Fibroblast of lung (primary cell): ENCODE measurements at regions not wholly inside any gene's neighbourhood (a gene's known extent, or its start where the extent isn't known, plus 50 kb on each side); places are given as distances from the start of the nearest gene placed in this dataset.

ENCODE experiments used
- DNase-seq, 2 donors: peaks; one replicate each; pipeline versions ENCODE4 v3.0.0 to v3.0.0-alpha.2; 2010; ENCODE audit warnings: low read depth in 2 of 2
- H2AFZ ChIP-seq: 2 replicates; pipeline ENCODE4 v1.5.1; 2012; ENCODE audit warnings: low read length, control low read depth, inconsistent platforms
- H3K27ac ChIP-seq: 2 replicates; pipeline ENCODE4 v1.5.1; 2011; ENCODE audit warnings: low read length, control low read depth; ENCODE audit not compliant: insufficient read depth
- H3K27me3 ChIP-seq: 2 replicates; pipeline ENCODE4 v1.5.1; 2011; ENCODE audit warnings: mild to moderate bottlenecking, low read length; ENCODE audit not compliant: control insufficient read depth, insufficient read depth
- H3K36me3 ChIP-seq: 2 replicates; pipeline ENCODE4 v1.5.1; 2011; ENCODE audit warnings: low read length; ENCODE audit not compliant: control insufficient read depth, insufficient read depth
- H3K4me1 ChIP-seq: 2 replicates; pipeline ENCODE4 v1.5.1; 2011; ENCODE audit warnings: low read length; ENCODE audit not compliant: control insufficient read depth, insufficient read depth; ENCODE audit errors: extremely low read depth
- H3K4me2 ChIP-seq: 2 replicates; pipeline ENCODE4 v1.5.1; 2011; ENCODE audit warnings: low read length, control low read depth; ENCODE audit not compliant: insufficient read depth; ENCODE audit errors: extremely low read depth
- H3K4me3 ChIP-seq, 4 experiments: fragments of 200-600 bp in 1 of 4; sonication (generic) in 1 of 4; replicated peaks in 1 of 4; 2 replicates each; pipeline ENCODE4 v1.5.1; 2011 to 2016; ENCODE audit warnings: low read length in 4 of 4, low read depth in 3 of 4, mild to moderate bottlenecking in 3 of 4, control low read depth in 2 of 4, inconsistent platforms in 1 of 4, mixed read lengths in 1 of 4; ENCODE audit not compliant: insufficient read depth in 1 of 4; ENCODE audit errors: control extremely low read depth in 1 of 4
- H3K79me2 ChIP-seq: 2 replicates; pipeline ENCODE4 v1.5.1; 2012; ENCODE audit warnings: mild to moderate bottlenecking, low read length, inconsistent platforms; ENCODE audit not compliant: control insufficient read depth, insufficient read depth
- H3K9ac ChIP-seq: 2 replicates; pipeline ENCODE4 v1.5.1; 2011; ENCODE audit warnings: mild to moderate bottlenecking, low read length, control low read depth; ENCODE audit not compliant: insufficient read depth
- H3K9me3 ChIP-seq: 2 replicates; pipeline ENCODE4 v1.5.1; 2012; ENCODE audit warnings: low read depth, low read length; ENCODE audit not compliant: control insufficient read depth, insufficient read depth
- H4K20me1 ChIP-seq: 2 replicates; pipeline ENCODE4 v1.5.1; 2011; ENCODE audit warnings: low read length; ENCODE audit not compliant: control insufficient read depth, insufficient read depth; ENCODE audit errors: extremely low read depth
- EZH2 ChIP-seq: IDR thresholded peaks from 2 replicates; pipeline ENCODE4 v1.5.1; 2012; ENCODE audit warnings: low read length, control low read depth, mild to moderate bottlenecking; ENCODE audit errors: missing control alignments
- TF ChIP-seq, protein P1 (sequence below), 2 donors: IDR thresholded peaks in 1 of 2; conservative IDR thresholded peaks in 1 of 2; 1 replicate in 1 of 2; 2 replicates in 1 of 2; pipeline ENCODE4 v1.5.1; 2011 to 2012; ENCODE audit warnings: low read length in 2 of 2, control low read depth in 1 of 2, inconsistent platforms in 1 of 2, low read depth in 1 of 2, mild to moderate bottlenecking in 1 of 2

DNA sequence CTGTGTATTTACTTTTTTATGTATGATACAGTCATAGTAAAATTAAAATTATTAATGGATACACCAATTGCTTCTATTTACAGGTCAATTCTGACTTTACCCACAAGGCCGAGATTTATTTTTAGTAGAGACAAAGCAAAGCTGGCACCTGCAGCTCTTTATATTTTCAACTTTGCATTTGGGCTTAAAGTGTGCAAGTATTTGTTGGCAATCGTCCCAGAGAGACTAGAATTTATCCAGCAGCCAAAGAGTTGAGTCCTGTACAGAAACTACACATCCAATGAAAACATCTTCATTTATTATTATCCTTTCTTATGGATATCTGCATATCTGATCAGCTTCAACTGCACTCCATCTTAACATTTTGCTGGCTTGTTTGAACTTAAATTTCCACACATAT is 485.6 kb downstream of the SOX11 start:
- Histone ChIP-seq H3K36me3 (no peaks in the 10 kb centered on the region), H3K27ac (no peak overlapping the region), H3K9ac (no peak overlapping the region), H3K4me2 (no peak overlapping the region), H3K79me2 (no peaks in the 10 kb centered on the region), H3K9me3 (no peaks in the 10 kb centered on the region), H3K4me1 (peaks cover 8% of the 10 kb centered on the region), H4K20me1 (no peaks in the 10 kb centered on the region), H3K4me3 (no peak overlapping the region), H3K27me3 (no peaks in the 10 kb centered on the region), H2AFZ (no peak overlapping the region)
- no peak for DNase-seq
- TF ChIP-seq, protein P1, sequence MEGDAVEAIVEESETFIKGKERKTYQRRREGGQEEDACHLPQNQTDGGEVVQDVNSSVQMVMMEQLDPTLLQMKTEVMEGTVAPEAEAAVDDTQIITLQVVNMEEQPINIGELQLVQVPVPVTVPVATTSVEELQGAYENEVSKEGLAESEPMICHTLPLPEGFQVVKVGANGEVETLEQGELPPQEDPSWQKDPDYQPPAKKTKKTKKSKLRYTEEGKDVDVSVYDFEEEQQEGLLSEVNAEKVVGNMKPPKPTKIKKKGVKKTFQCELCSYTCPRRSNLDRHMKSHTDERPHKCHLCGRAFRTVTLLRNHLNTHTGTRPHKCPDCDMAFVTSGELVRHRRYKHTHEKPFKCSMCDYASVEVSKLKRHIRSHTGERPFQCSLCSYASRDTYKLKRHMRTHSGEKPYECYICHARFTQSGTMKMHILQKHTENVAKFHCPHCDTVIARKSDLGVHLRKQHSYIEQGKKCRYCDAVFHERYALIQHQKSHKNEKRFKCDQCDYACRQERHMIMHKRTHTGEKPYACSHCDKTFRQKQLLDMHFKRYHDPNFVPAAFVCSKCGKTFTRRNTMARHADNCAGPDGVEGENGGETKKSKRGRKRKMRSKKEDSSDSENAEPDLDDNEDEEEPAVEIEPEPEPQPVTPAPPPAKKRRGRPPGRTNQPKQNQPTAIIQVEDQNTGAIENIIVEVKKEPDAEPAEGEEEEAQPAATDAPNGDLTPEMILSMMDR (conservative IDR thresholded peaks at IDR 0.05 in 1 of 2, IDR thresholded peaks at IDR 0.05 in 1 of 2; ENCODE audit: low read depth in 1 of 2, low read length in 2 of 2) = no peak
- no peak for TF ChIP-seq EZH2

DNA sequence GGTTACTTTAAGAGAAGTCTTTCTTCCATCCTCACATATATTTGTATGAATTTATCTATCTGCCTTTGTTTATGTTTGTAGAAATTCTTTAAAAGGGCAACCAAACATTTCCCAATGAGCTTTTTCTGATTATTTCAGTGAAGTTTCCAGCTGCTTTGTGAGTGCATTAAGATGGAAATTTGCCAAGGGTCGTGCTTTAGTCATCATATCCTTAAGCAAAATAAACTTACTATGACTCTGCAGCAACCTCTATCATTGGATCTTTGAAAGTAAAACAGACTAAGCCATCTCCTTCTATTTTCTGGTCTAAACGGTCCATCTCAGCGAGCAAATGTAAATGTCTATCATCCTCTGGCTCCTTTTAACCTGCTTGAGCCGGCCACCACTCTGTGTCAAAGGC is 489.3 kb downstream of the SOX11 start:
- Histone ChIP-seq H3K9me3 (no peaks in the 10 kb centered on the region), H2AFZ (no peak overlapping the region), H3K9ac (no peak overlapping the region), H3K4me1 (peaks cover 12% of the 10 kb centered on the region), H4K20me1 (no peaks in the 10 kb centered on the region), H3K27ac (no peak overlapping the region), H3K4me2 (peak overlapping the region; percentile 23), H3K36me3 (no peaks in the 10 kb centered on the region), H3K4me3 (no peak overlapping the region), H3K79me2 (no peaks in the 10 kb centered on the region), H3K27me3 (no peaks in the 10 kb centered on the region)
- TF ChIP-seq EZH2 = no peak
- TF ChIP-seq, protein P1 (conservative IDR thresholded peaks at IDR 0.05 in 1 of 2, IDR thresholded peaks at IDR 0.05 in 1 of 2; ENCODE audit: low read depth in 1 of 2, low read length in 2 of 2) = no peak
- peak; percentile 86 to 98 for DNase-seq

DNA sequence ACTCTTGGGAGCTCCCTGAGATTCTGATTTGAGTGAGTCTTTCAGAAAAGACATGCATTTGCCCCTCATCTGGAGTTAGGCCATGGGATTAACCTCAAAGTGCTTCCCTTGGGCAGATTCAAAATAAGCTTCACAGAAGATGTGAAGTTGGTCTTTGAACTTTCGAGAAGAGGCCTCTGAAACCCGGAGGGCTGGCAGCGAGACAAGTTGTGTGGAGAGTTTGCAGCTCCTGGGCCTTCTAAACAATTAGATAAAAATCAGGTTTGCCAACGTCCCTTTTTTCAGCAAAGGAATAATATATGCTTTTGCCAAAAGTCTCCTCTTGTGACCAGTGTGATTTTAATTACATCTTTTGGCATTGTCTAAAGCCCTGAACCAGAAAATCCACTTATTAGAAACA is 489.7 kb downstream of the SOX11 start:
- no peaks in the 10 kb centered on the region for H3K27me3 ChIP-seq
- H3K4me1 ChIP-seq = peaks cover 13% of the 10 kb centered on the region
- no peak overlapping the region for H3K9ac ChIP-seq
- H3K9me3 ChIP-seq = no peaks in the 10 kb centered on the region
- H3K4me2 ChIP-seq = peak overlapping the region; percentile 23
- no peaks in the 10 kb centered on the region for H3K36me3 ChIP-seq
- H3K4me3 ChIP-seq = no peak overlapping the region
- H3K27ac ChIP-seq = no peak overlapping the region
- TF ChIP-seq, protein P1 (conservative IDR thresholded peaks at IDR 0.05 in 1 of 2, IDR thresholded peaks at IDR 0.05 in 1 of 2; ENCODE audit: low read depth in 1 of 2, low read length in 2 of 2) = no peak
- TF ChIP-seq EZH2 = no peak
- no peaks in the 10 kb centered on the region for H3K79me2 ChIP-seq
- H2AFZ ChIP-seq = no peak overlapping the region
- DNase-seq = peak; percentile 27 to 56
- H4K20me1 ChIP-seq = no peaks in the 10 kb centered on the region
